ENCODE measurements at regions not wholly inside any gene's neighbourhood (a gene's known extent, or its start where the extent isn't known, plus 50 kb on each side); places are given as distances from the start of the nearest gene placed in this dataset.

GRCh38 chr18:75639472-75639831 is 211.9 kb upstream of the SMIM21 start:
- no peaks in the 10 kb centered on the region for H3K27me3 ChIP-seq (ENCODE audit: control insufficient read depth, insufficient read depth)
- ATAC-seq (no peak), DNase-seq (no peak)
- H3K4me3 ChIP-seq (ENCODE audit: low read length): no peak overlapping the region
- H3K9me3 ChIP-seq (ENCODE audit: control insufficient read depth, low read length): no peaks in the 10 kb centered on the region
- 58% methylated on average over 8 of the region's 8 CpGs for WGBS
- peaks cover 4% of the 10 kb centered on the region for H3K4me1 ChIP-seq (ENCODE audit: control insufficient read depth, insufficient read depth, low read length)
- intact Hi-C loops (cut with DNase I): no loop called here
- no peak overlapping the region for H3K27ac ChIP-seq (ENCODE audit: low read length)

GRCh38 chr18:75638776-75639471 is 211.4 kb upstream of the SMIM21 start:
- Histone ChIP-seq H3K27me3 (ENCODE audit: control insufficient read depth, insufficient read depth) (no peaks in the 10 kb centered on the region), H3K27ac (ENCODE audit: low read length) (peak overlapping the region; percentile 59), H3K9me3 (ENCODE audit: control insufficient read depth, low read length) (no peaks in the 10 kb centered on the region), H3K4me1 (ENCODE audit: control insufficient read depth, insufficient read depth, low read length) (peaks cover 4% of the 10 kb centered on the region), H3K4me3 (ENCODE audit: low read length) (peak overlapping the region; percentile 12)
- peak; percentile 81 to 90 for ATAC-seq
- DNase-seq: peak in 1 of 3 donors; percentile 63
- 10% methylated on average over 24 of the region's 24 CpGs for WGBS
- intact Hi-C loops (cut with DNase I): no loop called here

DNA sequence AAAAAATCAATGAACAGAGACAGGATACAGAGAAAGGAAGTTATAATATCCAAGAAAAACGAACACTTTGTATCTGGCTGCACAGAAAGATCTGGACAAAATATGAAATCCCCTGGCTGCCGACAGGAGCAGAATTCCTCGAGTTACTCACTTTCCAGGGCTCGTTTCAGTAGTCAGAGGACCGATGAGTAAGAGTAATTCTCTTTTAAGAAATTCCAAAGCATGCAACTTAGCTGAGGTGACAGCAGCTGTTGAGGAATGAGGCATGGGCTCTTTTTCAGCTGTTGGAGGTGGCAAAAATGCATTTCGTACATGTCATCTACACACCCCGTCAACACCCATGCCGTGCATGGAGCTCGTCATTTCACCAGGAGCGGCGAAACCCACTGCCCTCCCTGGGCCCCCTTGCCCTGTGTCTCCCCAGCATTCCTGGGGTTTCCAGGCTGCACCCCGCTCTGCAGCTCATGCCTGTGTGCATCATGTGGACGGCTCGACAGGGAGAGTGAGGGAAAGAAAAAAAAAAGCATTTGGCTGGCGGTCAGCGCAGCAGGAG is 210.8 kb upstream of the SMIM21 start:
- 16% methylated on average over 16 of the region's 16 CpGs for WGBS
- DNase-seq (no peak), ATAC-seq (peak in 1 of 2 donors; percentile 20)
- Histone ChIP-seq H3K27ac (ENCODE audit: low read length) (peak overlapping the region; percentile 59), H3K9me3 (ENCODE audit: control insufficient read depth, low read length) (no peaks in the 10 kb centered on the region), H3K4me3 (ENCODE audit: low read length) (peak overlapping the region; percentile 12), H3K27me3 (ENCODE audit: control insufficient read depth, insufficient read depth) (no peaks in the 10 kb centered on the region), H3K4me1 (ENCODE audit: control insufficient read depth, insufficient read depth, low read length) (peaks cover 4% of the 10 kb centered on the region)
- intact Hi-C loops (cut with DNase I): no loop called here

DNA sequence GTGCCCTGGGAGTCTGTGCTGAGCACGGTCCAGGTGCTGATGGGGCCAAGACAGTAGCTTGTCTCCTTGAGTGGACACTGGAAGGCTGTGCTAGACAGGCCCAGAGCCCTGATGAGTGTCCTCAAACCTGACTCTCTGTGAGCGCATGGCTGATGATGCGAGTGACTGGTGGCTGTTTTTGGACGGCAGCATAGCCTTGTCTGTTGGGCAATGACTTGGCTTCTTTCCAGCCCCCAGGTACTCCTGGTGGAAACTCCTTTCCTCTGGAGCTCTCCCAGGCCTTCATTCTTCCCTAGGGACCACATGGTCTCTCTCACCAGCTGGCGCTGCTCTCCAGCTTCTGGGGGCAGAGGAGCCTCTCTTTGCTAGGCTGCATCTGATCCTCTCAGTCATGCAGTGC is 207.6 kb upstream of the SMIM21 start:
- WGBS: 76% methylated on average over 5 of the region's 5 CpGs
- intact Hi-C loops (cut with DNase I): no loop called here
- H3K4me3 ChIP-seq (ENCODE audit: low read length): no peak overlapping the region
- H3K27me3 ChIP-seq (ENCODE audit: control insufficient read depth, insufficient read depth): no peaks in the 10 kb centered on the region
- H3K4me1 ChIP-seq (ENCODE audit: control insufficient read depth, insufficient read depth, low read length): peaks cover 4% of the 10 kb centered on the region
- no peak overlapping the region for H3K27ac ChIP-seq (ENCODE audit: low read length)
- ATAC-seq: no peak
- DNase-seq: no peak
- H3K9me3 ChIP-seq (ENCODE audit: control insufficient read depth, low read length): no peaks in the 10 kb centered on the region

- H3K27ac ChIP-seq (ENCODE audit: low read length): no peak overlapping the region
- ATAC-seq (no peak), DNase-seq (no peak)
- no peaks in the 10 kb centered on the region for H3K4me1 ChIP-seq (ENCODE audit: control insufficient read depth, insufficient read depth, low read length)
- H3K27me3 ChIP-seq (ENCODE audit: control insufficient read depth, insufficient read depth): peaks cover 2% of the 10 kb centered on the region
- no peaks in the 10 kb centered on the region for H3K9me3 ChIP-seq (ENCODE audit: control insufficient read depth, low read length)
- intact Hi-C loops (cut with DNase I): no loop called here
- WGBS: 87% methylated on average over 5 of the region's 5 CpGs
- no peak overlapping the region for H3K4me3 ChIP-seq (ENCODE audit: low read length)
These were observed 198.5 kb upstream of the SMIM21 start for GRCh38 chr18:75625966-75626365.

DNA sequence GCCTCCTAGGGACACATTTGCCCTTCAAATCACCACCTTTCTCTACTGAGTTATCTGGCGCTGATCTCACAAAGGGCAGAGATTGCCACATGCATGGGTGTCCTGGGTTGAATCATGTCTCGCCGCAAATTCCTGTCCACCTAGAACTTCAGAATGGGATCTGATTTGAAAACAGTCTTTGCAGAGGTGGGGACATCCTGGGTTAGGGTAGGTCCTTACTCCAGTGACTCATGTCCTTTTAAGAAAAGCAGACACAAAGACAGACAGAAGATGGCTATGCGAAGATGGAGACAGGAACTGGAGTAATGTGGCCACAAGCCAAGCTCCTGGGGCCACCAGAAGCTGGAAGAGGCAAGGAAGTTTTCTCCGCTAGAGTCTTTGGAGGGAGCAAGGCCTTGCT is 197.4 kb upstream of the SMIM21 start:
- no peak overlapping the region for H3K4me3 ChIP-seq (ENCODE audit: low read length)
- no peaks in the 10 kb centered on the region for H3K4me1 ChIP-seq (ENCODE audit: control insufficient read depth, insufficient read depth, low read length)
- no peaks in the 10 kb centered on the region for H3K9me3 ChIP-seq (ENCODE audit: control insufficient read depth, low read length)
- WGBS: 92% methylated on average over 5 of the region's 5 CpGs
- DNase-seq (no peak), ATAC-seq (no peak)
- peaks cover 2% of the 10 kb centered on the region for H3K27me3 ChIP-seq (ENCODE audit: control insufficient read depth, insufficient read depth)
- H3K27ac ChIP-seq (ENCODE audit: low read length): no peak overlapping the region
- intact Hi-C loops (cut with DNase I): no loop called here

GRCh38 chr18:75621818-75622217 is 194.3 kb upstream of the SMIM21 start:
- 61% methylated on average over 14 of the region's 14 CpGs for WGBS
- Histone ChIP-seq H3K4me3 (ENCODE audit: low read length) (no peak overlapping the region), H3K27me3 (ENCODE audit: control insufficient read depth, insufficient read depth) (no peaks in the 10 kb centered on the region), H3K27ac (ENCODE audit: low read length) (no peak overlapping the region), H3K4me1 (ENCODE audit: control insufficient read depth, insufficient read depth, low read length) (no peaks in the 10 kb centered on the region), H3K9me3 (ENCODE audit: control insufficient read depth, low read length) (no peaks in the 10 kb centered on the region)
- DNase-seq (no peak), ATAC-seq (no peak)
- intact Hi-C loops (cut with DNase I): no loop called here

- H3K27me3 ChIP-seq (ENCODE audit: control insufficient read depth, insufficient read depth): no peaks in the 10 kb centered on the region
- H3K4me1 ChIP-seq (ENCODE audit: control insufficient read depth, insufficient read depth, low read length): no peaks in the 10 kb centered on the region
- no peaks in the 10 kb centered on the region for H3K9me3 ChIP-seq (ENCODE audit: control insufficient read depth, low read length)
- H3K4me3 ChIP-seq (ENCODE audit: low read length): no peak overlapping the region
- 89% methylated on average over 4 of the region's 4 CpGs for whole genome bisulfite sequencing
- DNase-seq: no peak
- intact Hi-C loops (cut with DNase I): no loop called here
- no peak for ATAC-seq
- H3K27ac ChIP-seq (ENCODE audit: low read length): no peak overlapping the region
These were observed 190.6 kb upstream of the SMIM21 start for GRCh38 chr18:75618146-75618545.

- H3K4me3 ChIP-seq (ENCODE audit: low read length): no peak overlapping the region
- no peak overlapping the region for H3K27ac ChIP-seq (ENCODE audit: low read length)
- intact Hi-C loops (cut with DNase I): no loop called here
- ATAC-seq: no peak
- WGBS: 34% methylated on average over 5 of the region's 5 CpGs
- no peaks in the 10 kb centered on the region for H3K9me3 ChIP-seq (ENCODE audit: control insufficient read depth, low read length)
- no peaks in the 10 kb centered on the region for H3K27me3 ChIP-seq (ENCODE audit: control insufficient read depth, insufficient read depth)
- DNase-seq: no peak
- H3K4me1 ChIP-seq (ENCODE audit: control insufficient read depth, insufficient read depth, low read length): no peaks in the 10 kb centered on the region
These were observed 185.0 kb upstream of the SMIM21 start for GRCh38 chr18:75612456-75612855.

- ATAC-seq (no peak), DNase-seq (no peak)
- intact Hi-C loops (cut with DNase I): no loop called here
- Histone ChIP-seq H3K9me3 (ENCODE audit: control insufficient read depth, low read length) (no peaks in the 10 kb centered on the region), H3K27ac (ENCODE audit: low read length) (no peak overlapping the region), H3K4me3 (ENCODE audit: low read length) (no peak overlapping the region), H3K27me3 (ENCODE audit: control insufficient read depth, insufficient read depth) (no peaks in the 10 kb centered on the region), H3K4me1 (ENCODE audit: control insufficient read depth, insufficient read depth, low read length) (no peaks in the 10 kb centered on the region)
- WGBS: 55% methylated on average over 2 of the region's 2 CpGs
These were observed 180.2 kb upstream of the SMIM21 start for GRCh38 chr18:75607701-75608100.

GRCh38 chr18:75592527-75592926 is 165.0 kb upstream of the SMIM21 start:
- Histone ChIP-seq H3K4me1 (ENCODE audit: control insufficient read depth, insufficient read depth, low read length) (no peaks in the 10 kb centered on the region), H3K9me3 (ENCODE audit: control insufficient read depth, low read length) (no peaks in the 10 kb centered on the region), H3K4me3 (ENCODE audit: low read length) (no peak overlapping the region), H3K27ac (ENCODE audit: low read length) (no peak overlapping the region), H3K27me3 (ENCODE audit: control insufficient read depth, insufficient read depth) (no peaks in the 10 kb centered on the region)
- intact Hi-C loops (cut with DNase I): no loop called here
- DNase-seq: no peak
- WGBS: 90% methylated on average over 3 of the region's 3 CpGs
- no peak for ATAC-seq

DNA sequence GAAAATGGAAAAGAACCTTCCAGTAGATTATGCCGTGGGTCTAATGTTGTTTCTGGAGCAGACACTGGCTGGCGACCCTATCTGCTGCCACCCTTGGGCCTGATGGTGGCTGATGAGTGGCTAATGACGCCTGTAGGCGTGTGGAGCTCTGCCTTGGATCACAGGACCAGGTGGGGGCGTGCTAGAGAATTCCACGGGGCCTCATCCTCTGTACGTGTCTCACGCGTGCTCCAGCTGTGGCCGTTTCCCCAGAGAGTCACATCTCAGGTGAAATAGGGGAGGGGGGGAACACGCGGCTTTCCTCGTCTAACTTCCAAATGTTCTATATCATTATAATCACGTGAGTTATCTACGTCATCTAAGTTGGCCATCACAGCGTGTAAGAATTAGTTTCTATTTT is 160.9 kb upstream of the SMIM21 start:
- Histone ChIP-seq H3K27me3 (ENCODE audit: control insufficient read depth, insufficient read depth) (no peaks in the 10 kb centered on the region), H3K4me3 (ENCODE audit: low read length) (no peak overlapping the region), H3K27ac (ENCODE audit: low read length) (no peak overlapping the region), H3K9me3 (ENCODE audit: control insufficient read depth, low read length) (no peaks in the 10 kb centered on the region), H3K4me1 (ENCODE audit: control insufficient read depth, insufficient read depth, low read length) (no peaks in the 10 kb centered on the region)
- WGBS: 92% methylated on average over 16 of the region's 16 CpGs
- ATAC-seq: no peak
- intact Hi-C loops (cut with DNase I): no loop called here
- DNase-seq: no peak

Data from right cardiac atrium (tissue), 5 donors.